Upper lobe of left lung (tissue), 4 donors: ENCODE measurements at regions not wholly inside any gene's neighbourhood (a gene's known extent, or its start where the extent isn't known, plus 50 kb on each side); places are given as distances from the start of the nearest gene placed in this dataset.

ENCODE experiments used
- EP300 ChIP-seq, 4 donors: sonication (generic); formaldehyde crosslinking; IDR thresholded peaks; one replicate each; pipeline ENCODE4 v1.5.1; 2017; ENCODE audit warnings: antibody characterized with exemption in 4 of 4, control low read depth in 2 of 4
- POLR2A ChIP-seq, 4 donors: fragments of 450-650 bp; IDR thresholded peaks; one replicate each; pipeline ENCODE4 v1.5.1; 2016 to 2017; ENCODE audit warnings: antibody characterized with exemption in 4 of 4, mild to moderate bottlenecking in 2 of 4
- POLR2AphosphoS5 ChIP-seq, 2 donors: sonication (generic); formaldehyde crosslinking; IDR thresholded peaks; one replicate each; pipeline ENCODE4 v1.5.1; 2017; ENCODE audit warnings: antibody characterized with exemption in 2 of 2
- TF ChIP-seq, protein P1 (sequence below), 6 experiments: fragments of 450-650 bp in 4 of 6; fragments of 200-600 bp in 2 of 6; sonication (generic) in 2 of 6; IDR thresholded peaks; one replicate each; pipeline ENCODE4 v1.5.1; 2016 to 2019; ENCODE audit warnings: antibody characterized with exemption in 6 of 6

GRCh38 chr14:98325761-98326160 lies 946.2 kb downstream of the BCL11B start:
- TF ChIP-seq POLR2AphosphoS5 (IDR thresholded peaks at IDR 0.05) (no peak), EP300 (IDR thresholded peaks at IDR 0.05) (no peak), POLR2A (IDR thresholded peaks at IDR 0.05) (no peak)
- TF ChIP-seq, protein P1, sequence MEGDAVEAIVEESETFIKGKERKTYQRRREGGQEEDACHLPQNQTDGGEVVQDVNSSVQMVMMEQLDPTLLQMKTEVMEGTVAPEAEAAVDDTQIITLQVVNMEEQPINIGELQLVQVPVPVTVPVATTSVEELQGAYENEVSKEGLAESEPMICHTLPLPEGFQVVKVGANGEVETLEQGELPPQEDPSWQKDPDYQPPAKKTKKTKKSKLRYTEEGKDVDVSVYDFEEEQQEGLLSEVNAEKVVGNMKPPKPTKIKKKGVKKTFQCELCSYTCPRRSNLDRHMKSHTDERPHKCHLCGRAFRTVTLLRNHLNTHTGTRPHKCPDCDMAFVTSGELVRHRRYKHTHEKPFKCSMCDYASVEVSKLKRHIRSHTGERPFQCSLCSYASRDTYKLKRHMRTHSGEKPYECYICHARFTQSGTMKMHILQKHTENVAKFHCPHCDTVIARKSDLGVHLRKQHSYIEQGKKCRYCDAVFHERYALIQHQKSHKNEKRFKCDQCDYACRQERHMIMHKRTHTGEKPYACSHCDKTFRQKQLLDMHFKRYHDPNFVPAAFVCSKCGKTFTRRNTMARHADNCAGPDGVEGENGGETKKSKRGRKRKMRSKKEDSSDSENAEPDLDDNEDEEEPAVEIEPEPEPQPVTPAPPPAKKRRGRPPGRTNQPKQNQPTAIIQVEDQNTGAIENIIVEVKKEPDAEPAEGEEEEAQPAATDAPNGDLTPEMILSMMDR (IDR thresholded peaks at IDR 0.05), result no peak
